Ishikawa (cell line): ENCODE measurements at regions not wholly inside any gene's neighbourhood (a gene's known extent, or its start where the extent isn't known, plus 50 kb on each side); places are given as distances from the start of the nearest gene placed in this dataset.

Source experiments
- CEBPB ChIP-seq: IDR thresholded peaks from 2 replicates; pipeline ENCODE4 v1.6.1; 2012
- CREB1 ChIP-seq: IDR thresholded peaks from 2 replicates; pipeline ENCODE4 v1.6.1; 2012; ENCODE audit warnings: low read depth
- EGR1 ChIP-seq: IDR thresholded peaks from 2 replicates; pipeline ENCODE4 v1.6.1; 2012
- EP300 ChIP-seq: IDR thresholded peaks from 2 replicates; pipeline ENCODE4 v1.6.1; 2012; ENCODE audit warnings: borderline replicate concordance
- FOXM1 ChIP-seq: IDR thresholded peaks from 2 replicates; pipeline ENCODE4 v1.6.1; 2012; ENCODE audit warnings: low read depth, borderline replicate concordance
- NFIC ChIP-seq: IDR thresholded peaks from 2 replicates; pipeline ENCODE4 v1.6.1; 2012
- RAD21 ChIP-seq: IDR thresholded peaks from 2 replicates; pipeline ENCODE4 v1.6.1; 2012; ENCODE audit warnings: low read depth
- TAF1 ChIP-seq: IDR thresholded peaks from 2 replicates; pipeline ENCODE4 v1.6.1; 2012; ENCODE audit warnings: low read depth, mild to moderate bottlenecking
- TCF12 ChIP-seq: IDR thresholded peaks from 2 replicates; pipeline ENCODE4 v1.6.1; 2012; ENCODE audit warnings: low read depth
- TEAD4 ChIP-seq: IDR thresholded peaks from 2 replicates; pipeline ENCODE4 v1.6.1; 2012
- YY1 ChIP-seq: IDR thresholded peaks from 2 replicates; pipeline ENCODE4 v1.6.1; 2012; ENCODE audit warnings: low read depth
- ZBTB7A ChIP-seq: IDR thresholded peaks from 2 replicates; pipeline ENCODE4 v1.6.1; 2012; ENCODE audit warnings: low read depth
- TF ChIP-seq, protein P1 (sequence below): IDR thresholded peaks from 2 replicates; pipeline ENCODE4 v1.6.1; 2012
- TF ChIP-seq, protein P2 (sequence below): IDR thresholded peaks from 2 replicates; pipeline ENCODE4 v1.6.1; 2012; ENCODE audit warnings: low read depth, mild to moderate bottlenecking
- TF ChIP-seq, protein P3 (sequence below): IDR thresholded peaks from 2 replicates; pipeline ENCODE4 v1.6.1; 2012

DNA sequence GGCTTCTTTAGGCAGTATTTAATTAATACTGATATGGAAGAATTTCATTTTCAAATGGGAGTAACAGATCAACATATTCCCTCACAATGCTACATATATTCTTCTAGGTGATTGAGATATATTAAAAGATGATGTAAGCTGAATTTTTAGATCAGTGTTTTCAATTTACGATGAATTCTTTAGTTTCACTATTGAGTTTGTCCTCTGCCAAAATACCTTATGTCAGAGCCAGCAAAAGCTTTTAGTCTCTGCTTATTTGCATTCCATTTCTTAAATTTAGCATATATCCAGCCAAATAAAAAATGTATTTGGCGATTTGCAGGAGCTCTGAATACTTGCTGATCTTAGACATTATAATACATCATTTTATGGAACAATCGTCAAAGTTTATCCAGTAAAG lies 144.3 kb downstream of the MOSPD2 start:
- TF ChIP-seq FOXM1: no peak
- no peak for TF ChIP-seq CEBPB
- TF ChIP-seq EGR1: no peak
- no peak for TF ChIP-seq ZBTB7A
- TF ChIP-seq TEAD4: no peak
- TF ChIP-seq RAD21: no peak
- TF ChIP-seq TAF1: no peak
- TF ChIP-seq TCF12: no peak
- TF ChIP-seq CREB1: no peak
- TF ChIP-seq, protein P1, sequence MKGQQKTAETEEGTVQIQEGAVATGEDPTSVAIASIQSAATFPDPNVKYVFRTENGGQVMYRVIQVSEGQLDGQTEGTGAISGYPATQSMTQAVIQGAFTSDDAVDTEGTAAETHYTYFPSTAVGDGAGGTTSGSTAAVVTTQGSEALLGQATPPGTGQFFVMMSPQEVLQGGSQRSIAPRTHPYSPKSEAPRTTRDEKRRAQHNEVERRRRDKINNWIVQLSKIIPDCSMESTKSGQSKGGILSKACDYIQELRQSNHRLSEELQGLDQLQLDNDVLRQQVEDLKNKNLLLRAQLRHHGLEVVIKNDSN: no peak
- TF ChIP-seq, protein P2, sequence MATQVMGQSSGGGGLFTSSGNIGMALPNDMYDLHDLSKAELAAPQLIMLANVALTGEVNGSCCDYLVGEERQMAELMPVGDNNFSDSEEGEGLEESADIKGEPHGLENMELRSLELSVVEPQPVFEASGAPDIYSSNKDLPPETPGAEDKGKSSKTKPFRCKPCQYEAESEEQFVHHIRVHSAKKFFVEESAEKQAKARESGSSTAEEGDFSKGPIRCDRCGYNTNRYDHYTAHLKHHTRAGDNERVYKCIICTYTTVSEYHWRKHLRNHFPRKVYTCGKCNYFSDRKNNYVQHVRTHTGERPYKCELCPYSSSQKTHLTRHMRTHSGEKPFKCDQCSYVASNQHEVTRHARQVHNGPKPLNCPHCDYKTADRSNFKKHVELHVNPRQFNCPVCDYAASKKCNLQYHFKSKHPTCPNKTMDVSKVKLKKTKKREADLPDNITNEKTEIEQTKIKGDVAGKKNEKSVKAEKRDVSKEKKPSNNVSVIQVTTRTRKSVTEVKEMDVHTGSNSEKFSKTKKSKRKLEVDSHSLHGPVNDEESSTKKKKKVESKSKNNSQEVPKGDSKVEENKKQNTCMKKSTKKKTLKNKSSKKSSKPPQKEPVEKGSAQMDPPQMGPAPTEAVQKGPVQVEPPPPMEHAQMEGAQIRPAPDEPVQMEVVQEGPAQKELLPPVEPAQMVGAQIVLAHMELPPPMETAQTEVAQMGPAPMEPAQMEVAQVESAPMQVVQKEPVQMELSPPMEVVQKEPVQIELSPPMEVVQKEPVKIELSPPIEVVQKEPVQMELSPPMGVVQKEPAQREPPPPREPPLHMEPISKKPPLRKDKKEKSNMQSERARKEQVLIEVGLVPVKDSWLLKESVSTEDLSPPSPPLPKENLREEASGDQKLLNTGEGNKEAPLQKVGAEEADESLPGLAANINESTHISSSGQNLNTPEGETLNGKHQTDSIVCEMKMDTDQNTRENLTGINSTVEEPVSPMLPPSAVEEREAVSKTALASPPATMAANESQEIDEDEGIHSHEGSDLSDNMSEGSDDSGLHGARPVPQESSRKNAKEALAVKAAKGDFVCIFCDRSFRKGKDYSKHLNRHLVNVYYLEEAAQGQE: no peak

DNA sequence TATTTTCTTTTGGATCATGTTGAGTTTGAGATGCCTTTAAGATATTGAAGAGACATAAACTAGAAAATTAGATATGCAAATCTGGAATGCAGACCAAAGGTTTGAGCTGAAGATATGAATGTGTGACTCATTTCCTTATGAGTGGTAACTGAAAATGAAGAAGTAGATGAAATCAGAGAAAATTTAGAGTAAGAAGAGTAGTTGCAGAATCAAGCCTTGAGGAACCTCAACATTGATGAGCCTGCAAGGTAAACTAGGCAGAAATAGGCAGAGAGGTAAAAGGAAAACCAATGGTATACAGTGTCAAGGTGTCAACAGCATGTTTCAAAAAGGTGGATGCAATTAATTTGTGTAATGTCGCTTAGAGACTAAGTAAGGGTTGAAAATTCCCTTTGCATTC lies 142.8 kb downstream of the MOSPD2 start:
- TF ChIP-seq EP300: no peak

DNA sequence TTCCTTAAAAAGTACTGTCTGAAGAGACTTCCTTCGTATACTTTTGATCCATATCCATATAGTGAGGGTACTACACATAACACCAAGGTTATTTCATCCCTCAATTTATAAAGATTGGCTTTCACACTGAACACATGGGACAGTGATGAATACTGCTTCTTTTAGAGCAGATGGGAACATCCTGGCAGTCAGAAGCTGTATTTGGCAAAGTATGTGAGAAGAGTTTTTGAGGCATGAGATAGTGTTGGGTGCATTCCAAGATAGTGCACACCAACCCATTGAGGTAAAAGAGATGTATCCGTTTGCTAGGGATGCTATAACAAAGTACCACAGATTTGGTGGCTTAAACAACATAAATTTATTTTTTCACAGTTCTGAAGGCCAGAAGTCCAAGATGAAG lies 141.1 kb downstream of the MOSPD2 start:
- TF ChIP-seq, protein P3, sequence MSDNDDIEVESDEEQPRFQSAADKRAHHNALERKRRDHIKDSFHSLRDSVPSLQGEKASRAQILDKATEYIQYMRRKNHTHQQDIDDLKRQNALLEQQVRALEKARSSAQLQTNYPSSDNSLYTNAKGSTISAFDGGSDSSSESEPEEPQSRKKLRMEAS: no peak
- TF ChIP-seq, protein P1: no peak
- TF ChIP-seq ZBTB7A (no peak), EGR1 (no peak), EP300 (no peak), FOXM1 (no peak), TCF12 (no peak), CREB1 (no peak), TEAD4 (no peak), YY1 (no peak), TAF1 (no peak), CEBPB (no peak), RAD21 (no peak), NFIC (no peak)
- TF ChIP-seq, protein P2: no peak

DNA sequence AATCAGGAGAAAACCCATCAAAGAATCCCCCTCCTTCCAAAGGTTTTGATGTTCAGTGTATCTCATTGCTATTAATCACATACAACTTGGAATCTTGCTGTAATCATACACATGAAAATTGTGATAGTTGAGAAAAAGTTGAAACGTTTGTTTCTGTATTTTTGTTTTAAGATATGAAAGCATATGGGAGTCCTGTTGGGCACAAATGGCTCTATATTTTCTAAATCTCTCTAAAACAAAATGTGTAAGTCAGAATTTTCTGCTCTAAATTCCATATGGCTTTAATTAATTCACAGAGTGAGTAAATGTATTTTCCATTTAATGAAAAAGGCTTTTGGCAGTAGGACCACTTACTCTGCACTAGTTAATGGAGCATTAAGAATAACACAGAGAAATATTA lies 140.2 kb downstream of the MOSPD2 start:
- no peak for TF ChIP-seq CEBPB
- TF ChIP-seq YY1: no peak
- no peak for TF ChIP-seq RAD21
- TF ChIP-seq EGR1: no peak
- TF ChIP-seq, protein P1: no peak
- TF ChIP-seq TEAD4: no peak
- TF ChIP-seq TAF1: no peak
- TF ChIP-seq CREB1: no peak
- TF ChIP-seq, protein P2: no peak
- TF ChIP-seq EP300: no peak
- TF ChIP-seq, protein P3: no peak
- TF ChIP-seq ZBTB7A: no peak
- TF ChIP-seq TCF12: no peak
- no peak for TF ChIP-seq FOXM1
- TF ChIP-seq NFIC: no peak
